DOHH2 (cell line): ENCODE measurements at regions not wholly inside any gene's neighbourhood (a gene's known extent, or its start where the extent isn't known, plus 50 kb on each side); places are given as distances from the start of the nearest gene placed in this dataset.

Source experiments
- H3F3A ChIP-seq: fragments of 200-600 bp; sonication (generic), shearing (Covaris generic); 2 replicates; pipeline ENCODE4 v1.6.0; 2016; ENCODE audit warnings: antibody characterized with exemption, mild to moderate bottlenecking; ENCODE audit not compliant: control insufficient read depth, insufficient read depth
- H3K27ac ChIP-seq: fragments of 200-600 bp; sonication (generic); 2 replicates; pipeline ENCODE4 v1.5.1; 2014; ENCODE audit warnings: low read depth, mild to moderate bottlenecking, low read length, moderate library complexity
- H3K27me3 ChIP-seq: fragments of 200-600 bp; sonication (generic); 2 replicates; pipeline ENCODE4 v1.6.1; 2014; ENCODE audit warnings: mild to moderate bottlenecking, low read length, mixed read lengths; ENCODE audit not compliant: control insufficient read depth
- H3K36me3 ChIP-seq: fragments of 200-600 bp; sonication (generic); 2 replicates; pipeline ENCODE4 v1.6.1; 2014; ENCODE audit warnings: mild to moderate bottlenecking, low read length, moderate library complexity, mixed read lengths; ENCODE audit not compliant: control insufficient read depth
- H3K4me1 ChIP-seq: fragments of 200-600 bp; sonication (generic); 2 replicates; pipeline ENCODE4 v1.6.1; 2014; ENCODE audit warnings: mild to moderate bottlenecking, low read length, mixed read lengths; ENCODE audit not compliant: control insufficient read depth
- H3K4me2 ChIP-seq: fragments of 200-600 bp; sonication (generic); 2 replicates; pipeline ENCODE4 v1.6.0; 2014; ENCODE audit warnings: mild to moderate bottlenecking, low read length, moderate library complexity
- H3K4me3 ChIP-seq: fragments of 200-600 bp; sonication (generic); 2 replicates; pipeline ENCODE4 v1.5.1; 2014; ENCODE audit warnings: mild to moderate bottlenecking, low read length, mixed read lengths
- H3K79me2 ChIP-seq: fragments of 200-600 bp; sonication (generic); 2 replicates; pipeline ENCODE4 v1.6.1; 2014; ENCODE audit warnings: mild to moderate bottlenecking, low read length, mixed read lengths; ENCODE audit not compliant: control insufficient read depth
- H3K9me2 ChIP-seq: fragments of 200-600 bp; sonication (generic); replicated peaks from 2 replicates; pipeline ENCODE4 v1.6.1; 2014; ENCODE audit warnings: mild to moderate bottlenecking, low read length, mixed read lengths; ENCODE audit not compliant: control insufficient read depth
- H3K9me3 ChIP-seq: fragments of 200-600 bp; sonication (generic); 2 replicates; pipeline ENCODE4 v1.6.1; 2014; ENCODE audit warnings: antibody characterized with exemption, low read length, mixed read lengths; ENCODE audit not compliant: control insufficient read depth, insufficient read depth
- H4K20me1 ChIP-seq: fragments of 200-600 bp; sonication (generic); 2 replicates; pipeline ENCODE4 v1.6.0; 2014; ENCODE audit warnings: low read depth, mild to moderate bottlenecking, antibody characterized with exemption, low read length, moderate library complexity; ENCODE audit not compliant: control insufficient read depth, insufficient read depth
- EZH2phosphoT487 ChIP-seq: fragments of 200-600 bp; sonication (generic); IDR thresholded peaks from 2 replicates; pipeline ENCODE4 v1.6.1; 2017; ENCODE audit warnings: borderline replicate concordance, mild to moderate bottlenecking, antibody characterized with exemption, low read length, moderate library complexity, mixed read lengths
- TF ChIP-seq, protein P1 (sequence below): fragments of 200-600 bp; sonication (generic); IDR thresholded peaks from one replicate; pipeline ENCODE4 v1.5.1; 2014; ENCODE audit warnings: antibody characterized with exemption, mild to moderate bottlenecking, low read depth, low read length; ENCODE audit not compliant: poor library complexity, severe bottlenecking

DNA sequence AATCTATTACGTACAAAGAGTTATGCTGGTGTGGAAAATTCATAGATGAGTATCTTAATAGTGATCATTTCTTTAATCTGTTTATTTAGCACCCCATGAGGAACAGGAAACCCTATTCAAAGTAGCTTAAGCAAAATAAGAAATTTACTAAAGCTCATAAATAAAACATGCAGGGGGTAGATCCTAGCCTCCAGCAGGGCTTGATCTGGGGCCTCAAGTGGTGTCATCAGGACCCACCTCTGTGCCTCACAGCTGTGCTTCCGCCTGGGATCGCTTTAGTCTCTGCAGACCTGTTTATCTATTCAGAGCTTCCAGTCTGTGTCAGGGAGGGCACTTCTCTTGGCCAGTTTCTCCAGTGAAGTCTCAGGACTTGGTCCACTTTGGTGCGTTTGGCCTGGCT lies 171.0 kb upstream of the SLC24A5 start:
- Histone ChIP-seq H3K79me2 (no peaks in the 10 kb centered on the region), H3K4me2 (no peak overlapping the region), H4K20me1 (no peaks in the 10 kb centered on the region), H3K4me1 (no peaks in the 10 kb centered on the region), H3K4me3 (no peak overlapping the region), H3K9me2 (no peaks in the 10 kb centered on the region), H3K27me3 (no peaks in the 10 kb centered on the region), H3K27ac (no peak overlapping the region), H3K9me3 (no peaks in the 10 kb centered on the region), H3K36me3 (no peaks in the 10 kb centered on the region), H3F3A (no peaks in the 10 kb centered on the region)
- TF ChIP-seq, protein P1, sequence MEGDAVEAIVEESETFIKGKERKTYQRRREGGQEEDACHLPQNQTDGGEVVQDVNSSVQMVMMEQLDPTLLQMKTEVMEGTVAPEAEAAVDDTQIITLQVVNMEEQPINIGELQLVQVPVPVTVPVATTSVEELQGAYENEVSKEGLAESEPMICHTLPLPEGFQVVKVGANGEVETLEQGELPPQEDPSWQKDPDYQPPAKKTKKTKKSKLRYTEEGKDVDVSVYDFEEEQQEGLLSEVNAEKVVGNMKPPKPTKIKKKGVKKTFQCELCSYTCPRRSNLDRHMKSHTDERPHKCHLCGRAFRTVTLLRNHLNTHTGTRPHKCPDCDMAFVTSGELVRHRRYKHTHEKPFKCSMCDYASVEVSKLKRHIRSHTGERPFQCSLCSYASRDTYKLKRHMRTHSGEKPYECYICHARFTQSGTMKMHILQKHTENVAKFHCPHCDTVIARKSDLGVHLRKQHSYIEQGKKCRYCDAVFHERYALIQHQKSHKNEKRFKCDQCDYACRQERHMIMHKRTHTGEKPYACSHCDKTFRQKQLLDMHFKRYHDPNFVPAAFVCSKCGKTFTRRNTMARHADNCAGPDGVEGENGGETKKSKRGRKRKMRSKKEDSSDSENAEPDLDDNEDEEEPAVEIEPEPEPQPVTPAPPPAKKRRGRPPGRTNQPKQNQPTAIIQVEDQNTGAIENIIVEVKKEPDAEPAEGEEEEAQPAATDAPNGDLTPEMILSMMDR, result no peak
- no peak for TF ChIP-seq EZH2phosphoT487

DNA sequence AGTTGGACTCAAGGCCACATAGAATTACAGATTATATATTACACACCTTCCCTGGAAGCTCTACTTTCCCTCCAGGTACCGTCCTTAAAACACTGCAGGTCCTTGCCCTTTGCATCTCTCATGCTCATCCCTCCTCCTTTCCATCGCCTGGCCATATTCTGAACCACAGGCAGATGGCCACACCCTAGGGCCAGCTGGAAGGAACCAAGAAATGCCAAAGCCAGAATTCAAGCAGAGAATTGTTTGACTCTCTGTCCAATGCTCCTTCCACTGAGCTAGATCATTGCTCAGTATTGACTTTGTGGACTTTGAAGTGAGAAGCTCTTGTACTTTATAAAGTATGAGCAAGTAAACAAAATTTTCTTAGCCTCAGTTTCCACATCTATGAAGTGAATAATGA lies 170.3 kb upstream of the SLC24A5 start:
- no peaks in the 10 kb centered on the region for H3K79me2 ChIP-seq
- no peaks in the 10 kb centered on the region for H3K27me3 ChIP-seq
- no peak overlapping the region for H3K4me3 ChIP-seq
- no peak for TF ChIP-seq EZH2phosphoT487
- TF ChIP-seq, protein P1, result no peak
- H3F3A ChIP-seq, result no peaks in the 10 kb centered on the region
- H3K4me1 ChIP-seq, result no peaks in the 10 kb centered on the region
- H4K20me1 ChIP-seq, result no peaks in the 10 kb centered on the region
- no peaks in the 10 kb centered on the region for H3K36me3 ChIP-seq
- H3K9me3 ChIP-seq, result no peaks in the 10 kb centered on the region
- H3K9me2 ChIP-seq, result no peaks in the 10 kb centered on the region
- no peak overlapping the region for H3K4me2 ChIP-seq
- H3K27ac ChIP-seq, result no peak overlapping the region

DNA sequence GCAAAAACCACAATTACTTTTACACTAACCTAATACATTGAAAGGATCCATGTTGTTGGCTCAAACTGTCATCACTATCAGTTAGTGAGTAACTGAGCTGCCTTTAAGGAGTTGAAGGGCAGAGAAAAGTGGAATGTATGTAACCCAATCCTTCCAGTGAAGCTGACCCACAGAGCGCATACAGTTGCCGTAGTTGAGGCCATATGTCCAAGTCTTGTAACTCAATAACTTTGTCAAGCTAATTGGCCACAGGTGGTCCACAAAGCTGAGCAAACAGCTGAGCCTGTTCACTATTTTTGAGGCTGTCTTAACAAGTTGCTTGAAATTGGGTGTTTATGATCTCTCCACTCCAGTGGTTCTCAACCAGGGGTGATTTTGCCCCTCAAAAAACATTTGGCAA lies 169.0 kb upstream of the SLC24A5 start:
- H3K4me2 ChIP-seq, result no peak overlapping the region
- no peaks in the 10 kb centered on the region for H3K4me1 ChIP-seq
- H4K20me1 ChIP-seq, result no peaks in the 10 kb centered on the region
- H3K9me3 ChIP-seq, result no peaks in the 10 kb centered on the region
- H3K27ac ChIP-seq, result no peak overlapping the region
- no peaks in the 10 kb centered on the region for H3K79me2 ChIP-seq
- H3K36me3 ChIP-seq, result no peaks in the 10 kb centered on the region
- H3K4me3 ChIP-seq, result no peak overlapping the region
- no peaks in the 10 kb centered on the region for H3F3A ChIP-seq
- TF ChIP-seq EZH2phosphoT487, result no peak
- TF ChIP-seq, protein P1, result no peak
- no peaks in the 10 kb centered on the region for H3K9me2 ChIP-seq
- H3K27me3 ChIP-seq, result no peaks in the 10 kb centered on the region

DNA sequence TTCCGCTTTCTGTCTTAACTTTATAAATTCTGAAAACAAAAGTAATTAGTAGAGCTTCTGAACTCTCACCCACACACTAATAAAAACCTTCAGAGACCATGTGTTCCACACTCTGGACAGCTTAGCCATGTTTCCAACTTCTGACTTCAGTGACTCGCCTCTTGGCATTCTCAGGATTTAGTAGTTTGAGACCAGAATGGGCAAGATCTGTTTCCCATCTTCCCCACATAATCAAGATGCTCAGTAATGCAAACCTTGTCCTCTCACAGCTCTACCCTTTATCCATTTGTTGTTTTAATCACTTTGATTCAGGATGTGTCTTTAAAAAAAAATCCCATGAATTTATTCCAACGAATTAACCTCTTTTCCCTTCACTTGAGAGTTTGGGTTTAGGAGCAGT lies 166.6 kb upstream of the SLC24A5 start:
- Histone ChIP-seq H3K27ac (no peak overlapping the region), H3K27me3 (no peaks in the 10 kb centered on the region), H3F3A (no peaks in the 10 kb centered on the region), H3K9me2 (no peaks in the 10 kb centered on the region), H4K20me1 (no peaks in the 10 kb centered on the region), H3K36me3 (no peaks in the 10 kb centered on the region), H3K4me2 (no peak overlapping the region), H3K9me3 (no peaks in the 10 kb centered on the region), H3K4me1 (no peaks in the 10 kb centered on the region), H3K4me3 (no peak overlapping the region), H3K79me2 (no peaks in the 10 kb centered on the region)
- TF ChIP-seq EZH2phosphoT487, result no peak
- TF ChIP-seq, protein P1, result no peak
